ENCODE measurements at regions not wholly inside any gene's neighbourhood (a gene's known extent, or its start where the extent isn't known, plus 50 kb on each side); places are given as distances from the start of the nearest gene placed in this dataset.

GRCh38 chr11:13082588-13082987 lies 73.5 kb downstream of the RASSF10 start:
- ATAC-seq, result no peak
- no peaks in the 10 kb centered on the region for H3K9me2 ChIP-seq (replicated peaks; ENCODE audit: low read length)
- H3F3A ChIP-seq (ENCODE audit: low read length, unreplicated experiment), result no peaks in the 10 kb centered on the region
- H2AFZ ChIP-seq (ENCODE audit: low read length), result no peak overlapping the region
- no peaks in the 10 kb centered on the region for H3K9me3 ChIP-seq (ENCODE audit: low read length)
- H4K20me1 ChIP-seq (ENCODE audit: low read length), result no peaks in the 10 kb centered on the region
- H3K79me2 ChIP-seq (ENCODE audit: low read length), result no peaks in the 10 kb centered on the region
- no peak overlapping the region for H3K9ac ChIP-seq (ENCODE audit: low read length)
- H3K4me3 ChIP-seq (ENCODE audit: low read length), result no peak overlapping the region
- BruUV-seq (replicated peaks), result no TSS peak
- H3K27ac ChIP-seq (ENCODE audit: low read length), result no peak overlapping the region
- TF ChIP-seq EZH2phosphoT487 (IDR thresholded peaks at IDR 0.05; ENCODE audit: borderline replicate concordance, low read length) (no peak), EZH2 (IDR thresholded peaks at IDR 0.05; ENCODE audit: low read length, unreplicated experiment) (no peak), CTCF (conservative IDR thresholded peaks at IDR 0.05; ENCODE audit: low read depth, low read length) (no peak)
- peaks cover under 1% of the 10 kb centered on the region; the same call in 1 of the 2 replicates for H3K4me1 ChIP-seq (ENCODE audit: insufficient read depth, low read length)
- H3K27me3 ChIP-seq (ENCODE audit: low read length), result no peaks in the 10 kb centered on the region
- DNase-seq, result no peak
- no peak overlapping the region for H3K4me2 ChIP-seq (ENCODE audit: low read length)
- intact Hi-C loops (cut with micrococcal nuclease), result no loop called here
- ChIA-PET CTCF (no interaction called here), POLR2A (ENCODE audit: unreplicated experiment) (no interaction called here)
- H3K36me3 ChIP-seq (ENCODE audit: low read depth, low read length), result no peaks in the 10 kb centered on the region

- Histone ChIP-seq H3K4me3 (ENCODE audit: low read length) (no peak overlapping the region), H3K79me2 (ENCODE audit: low read length) (no peaks in the 10 kb centered on the region), H3K4me1 (ENCODE audit: insufficient read depth, low read length) (peaks cover 24% of the 10 kb centered on the region), H3K9me2 (replicated peaks; ENCODE audit: low read length) (no peaks in the 10 kb centered on the region), H3K9me3 (ENCODE audit: low read length) (no peaks in the 10 kb centered on the region), H4K20me1 (ENCODE audit: low read length) (no peaks in the 10 kb centered on the region), H3K9ac (ENCODE audit: low read length) (no peak overlapping the region), H2AFZ (ENCODE audit: low read length) (no peak overlapping the region), H3F3A (ENCODE audit: low read length, unreplicated experiment) (peaks cover 6% of the 10 kb centered on the region), H3K4me2 (ENCODE audit: low read length) (no peak overlapping the region), H3K27me3 (ENCODE audit: low read length) (no peaks in the 10 kb centered on the region), H3K36me3 (ENCODE audit: low read depth, low read length) (no peaks in the 10 kb centered on the region), H3K27ac (ENCODE audit: low read length) (no peak overlapping the region)
- TF ChIP-seq EZH2 (IDR thresholded peaks at IDR 0.05; ENCODE audit: low read length, unreplicated experiment) (no peak), EZH2phosphoT487 (IDR thresholded peaks at IDR 0.05; ENCODE audit: borderline replicate concordance, low read length) (no peak), CTCF (conservative IDR thresholded peaks at IDR 0.05; ENCODE audit: low read depth, low read length) (no peak)
- CTCF ChIA-PET, result no interaction called here
- intact Hi-C loops (cut with micrococcal nuclease), result no loop called here
- BruUV-seq (replicated peaks), result no TSS peak
- DNase-seq, result no peak
- no peak for ATAC-seq
- POLR2A ChIA-PET (ENCODE audit: unreplicated experiment), result no interaction called here
Measured at GRCh38 chr11:13090228-13090708, 81.2 kb downstream of the RASSF10 start.

GRCh38 chr11:13091373-13091772 lies 82.3 kb downstream of the RASSF10 start:
- Histone ChIP-seq H3K9me2 (replicated peaks; ENCODE audit: low read length) (no peaks in the 10 kb centered on the region), H3F3A (ENCODE audit: low read length, unreplicated experiment) (peaks cover 6% of the 10 kb centered on the region), H3K4me3 (ENCODE audit: low read length) (no peak overlapping the region), H3K4me2 (ENCODE audit: low read length) (peak overlapping the region; percentile 63), H3K27ac (ENCODE audit: low read length) (peak overlapping the region; percentile 64), H4K20me1 (ENCODE audit: low read length) (no peaks in the 10 kb centered on the region), H3K36me3 (ENCODE audit: low read depth, low read length) (no peaks in the 10 kb centered on the region), H3K9ac (ENCODE audit: low read length) (no peak overlapping the region), H3K4me1 (ENCODE audit: insufficient read depth, low read length) (peaks cover 27% of the 10 kb centered on the region), H3K9me3 (ENCODE audit: low read length) (no peaks in the 10 kb centered on the region), H3K79me2 (ENCODE audit: low read length) (no peaks in the 10 kb centered on the region), H3K27me3 (ENCODE audit: low read length) (no peaks in the 10 kb centered on the region), H2AFZ (ENCODE audit: low read length) (peak overlapping the region; percentile 24; the same call in 1 of the 2 replicates)
- BruUV-seq (replicated peaks), result no TSS peak
- ATAC-seq (peak; percentile 84), DNase-seq (peak; percentile 71)
- intact Hi-C loops (cut with micrococcal nuclease), result no loop called here
- no peak for TF ChIP-seq EZH2 (IDR thresholded peaks at IDR 0.05; ENCODE audit: low read length, unreplicated experiment)
- TF ChIP-seq EZH2phosphoT487 (IDR thresholded peaks at IDR 0.05; ENCODE audit: borderline replicate concordance, low read length), result no peak
- no peak for TF ChIP-seq CTCF (conservative IDR thresholded peaks at IDR 0.05; ENCODE audit: low read depth, low read length)
- CTCF ChIA-PET, result interaction anchor here (0.6 kb wide), 1 partner anchor 121 kb away, joined by 3 read pairs; no protein-coding TSS in a partner anchor
- POLR2A ChIA-PET (ENCODE audit: unreplicated experiment), result no interaction called here

Measured in PC-3 (cell line).